H1 (cell line): ENCODE measurements at regions not wholly inside any gene's neighbourhood (a gene's known extent, or its start where the extent isn't known, plus 50 kb on each side); places are given as distances from the start of the nearest gene placed in this dataset.

Experiments used
- CTCF ChIA-PET: fragments of 300-600 bp; sonication (Branson Sonifier 250); formaldehyde crosslinking; loops from one replicate; lab custom pipeline; 2021; ENCODE audit not compliant: partially characterized antibody; lab: Charles Lee
- POLR2A ChIA-PET: fragments of 300-600 bp; sonication (Branson Sonifier 250); formaldehyde crosslinking; loops from one replicate; lab custom pipeline; 2021; ENCODE audit warnings: inconsistent platforms; ENCODE audit not compliant: partially characterized antibody; lab: Charles Lee
- DNase-seq, 2 experiments: peaks; one replicate each; pipeline versions ENCODE4 v3.0.0 to v3.0.0-alpha.2; 2010 to 2022; ENCODE audit warnings: low spot score in 2 of 2, low read depth in 1 of 2, mixed read lengths in 1 of 2
- FAIRE-seq: peaks from 2 replicates; lab custom pipeline; 2011; peaks lifted over from hg19 to GRCh38; lab: Jason Lieb, UNC
- H2AFZ ChIP-seq: 2 replicates; pipeline ENCODE4 v1.8.1; 2012; ENCODE audit warnings: low read length, inconsistent platforms
- H2AK5ac ChIP-seq: 2 replicates; pipeline ENCODE4 v1.6.1; 2013; ENCODE audit warnings: low read depth, low read length
- H2BK120ac ChIP-seq: replicated peaks from 2 replicates; pipeline ENCODE3; 2013; ENCODE audit warnings: low read depth, low read length, inconsistent platforms
- H2BK12ac ChIP-seq: 2 replicates; pipeline ENCODE4 v1.6.1; 2013; ENCODE audit warnings: low read depth, low read length
- H2BK15ac ChIP-seq: 2 replicates; pipeline ENCODE4 v1.6.1; 2013; ENCODE audit warnings: low read length
- H2BK20ac ChIP-seq: 2 replicates; pipeline ENCODE4 v1.6.1; 2013; ENCODE audit warnings: low read length
- H2BK5ac ChIP-seq: 2 replicates; pipeline ENCODE4 v1.6.1; 2013; ENCODE audit warnings: low read depth, low read length
- H3K14ac ChIP-seq: 2 replicates; pipeline ENCODE4 v1.6.1; 2013; ENCODE audit warnings: inconsistent platforms; ENCODE audit not compliant: insufficient read length
- H3K18ac ChIP-seq: 2 replicates; pipeline ENCODE4 v1.6.1; 2013; ENCODE audit warnings: low read length; ENCODE audit errors: extremely low read depth
- H3K23ac ChIP-seq: 2 replicates; pipeline ENCODE4 v1.6.1; 2013; ENCODE audit warnings: inconsistent platforms; ENCODE audit not compliant: insufficient read length
- H3K23me2 ChIP-seq: 2 replicates; pipeline ENCODE4 v1.6.1; 2013; ENCODE audit warnings: low read depth, low read length
- H3K27ac ChIP-seq: 2 replicates; pipeline ENCODE4 v1.6.1; 2011; ENCODE audit warnings: low read depth, low read length, inconsistent platforms
- H3K27me3 ChIP-seq, 4 experiments: replicated peaks in 1 of 4; 1 replicate in 1 of 4; 2 replicates in 3 of 4; pipeline versions ENCODE4 v1.6.1 to v1.8.1; 2011 to 2013; ENCODE audit warnings: low read length in 3 of 4, mild to moderate bottlenecking in 3 of 4, inconsistent platforms in 2 of 4, mixed read lengths in 2 of 4, moderate library complexity in 1 of 4; ENCODE audit not compliant: control insufficient read depth in 3 of 4, insufficient read depth in 3 of 4; ENCODE audit errors: extremely low read depth in 1 of 4
- H3K36me3 ChIP-seq, 4 experiments: 2 replicates each; pipeline versions ENCODE4 v1.6.1 to v1.8.1; 2011 to 2013; ENCODE audit warnings: mild to moderate bottlenecking in 4 of 4, low read length in 3 of 4, moderate library complexity in 2 of 4, control low read depth in 1 of 4, inconsistent platforms in 1 of 4; ENCODE audit not compliant: insufficient read depth in 4 of 4, control insufficient read depth in 2 of 4
- H3K4ac ChIP-seq: replicated peaks from 2 replicates; pipeline ENCODE3; 2013; ENCODE audit warnings: low read length, low read depth, mixed read lengths, inconsistent platforms; ENCODE audit not compliant: insufficient read length
- H3K4me1 ChIP-seq, 4 experiments: replicated peaks in 1 of 4; 1 replicate in 1 of 4; 2 replicates in 3 of 4; pipeline versions ENCODE4 v1.6.1 to v1.8.1; 2011 to 2013; ENCODE audit warnings: low read length in 3 of 4, inconsistent platforms in 2 of 4, mixed read lengths in 1 of 4; ENCODE audit not compliant: insufficient read depth in 4 of 4, control insufficient read depth in 3 of 4
- H3K4me2 ChIP-seq, 2 experiments: 2 replicates each; pipeline versions ENCODE4 v1.6.1 to v1.8.1; 2011 to 2013; ENCODE audit warnings: low read depth in 2 of 2, low read length in 2 of 2, control low read depth in 1 of 2, inconsistent platforms in 1 of 2, mild to moderate bottlenecking in 1 of 2; ENCODE audit not compliant: insufficient read depth in 1 of 2
- H3K4me3 ChIP-seq, 4 experiments: fragments of 200-600, 300-600 bp in 1 of 4; sonication (generic), shearing (Covaris generic), sonication (Bioruptor Twin) in 1 of 4; 2 replicates each; pipeline versions ENCODE4 v1.5.1 to v1.8.1; 2011 to 2016; ENCODE audit warnings: low read length in 4 of 4, low read depth in 3 of 4, control low read depth in 2 of 4, inconsistent platforms in 2 of 4, mild to moderate bottlenecking in 2 of 4, mixed read lengths in 1 of 4, moderate library complexity in 1 of 4; ENCODE audit not compliant: insufficient read depth in 2 of 4; ENCODE audit errors: extremely low read depth in 1 of 4
- H3K56ac ChIP-seq: replicated peaks from 2 replicates; pipeline ENCODE3; 2013; ENCODE audit warnings: low read depth, mild to moderate bottlenecking, mixed read lengths, low read length, inconsistent platforms; ENCODE audit not compliant: insufficient read length
- H3K79me1 ChIP-seq: 2 replicates; pipeline ENCODE4 v1.6.1; 2013; ENCODE audit warnings: low read depth, low read length, control low read depth
- H3K79me2 ChIP-seq, 2 experiments: 2 replicates each; pipeline versions ENCODE4 v1.6.1 to v1.8.1; 2012 to 2013; ENCODE audit warnings: low read length in 2 of 2, mild to moderate bottlenecking in 2 of 2, inconsistent platforms in 1 of 2; ENCODE audit not compliant: insufficient read depth in 2 of 2, control insufficient read depth in 1 of 2
- H3K9ac ChIP-seq, 4 experiments: replicated peaks in 1 of 4; 1 replicate in 1 of 4; 2 replicates in 3 of 4; pipeline versions ENCODE4 v1.6.1 to v1.8.1; 2011 to 2013; ENCODE audit warnings: low read depth in 3 of 4, low read length in 3 of 4, control low read depth in 2 of 4, mild to moderate bottlenecking in 2 of 4, moderate library complexity in 2 of 4, inconsistent platforms in 1 of 4; ENCODE audit errors: extremely low read depth in 1 of 4
- H3K9me3 ChIP-seq, 2 experiments: 2 replicates each; pipeline versions ENCODE4 v1.6.1 to v1.8.1; 2012 to 2013; ENCODE audit warnings: mild to moderate bottlenecking in 2 of 2, moderate library complexity in 2 of 2, control low read depth in 1 of 2, inconsistent platforms in 1 of 2, low read depth in 1 of 2, low read length in 1 of 2, mixed read lengths in 1 of 2; ENCODE audit not compliant: insufficient read depth in 2 of 2
- H4K20me1 ChIP-seq, 2 experiments: replicated peaks in 1 of 2; 2 replicates each; pipeline versions ENCODE3 to v1.8.1; 2011 to 2013; ENCODE audit warnings: inconsistent platforms in 2 of 2, low read length in 2 of 2, mild to moderate bottlenecking in 1 of 2; ENCODE audit not compliant: insufficient read depth in 2 of 2, control insufficient read depth in 1 of 2
- H4K5ac ChIP-seq: 2 replicates; pipeline ENCODE4 v1.6.1; 2013; ENCODE audit warnings: low read length, low read depth, mixed read lengths, inconsistent platforms; ENCODE audit not compliant: insufficient read length
- H4K8ac ChIP-seq: 2 replicates; pipeline ENCODE4 v1.8.0; 2013; ENCODE audit warnings: mild to moderate bottlenecking, moderate library complexity, low read length, inconsistent platforms; ENCODE audit not compliant: insufficient read depth; ENCODE audit errors: extremely low read depth
- H4K91ac ChIP-seq: replicated peaks from 2 replicates; pipeline ENCODE3; 2013; ENCODE audit warnings: low read length, mixed read lengths, inconsistent platforms; ENCODE audit not compliant: insufficient read length
- CEBPB ChIP-seq: IDR thresholded peaks from 2 replicates; pipeline ENCODE4 v1.6.1; 2012; ENCODE audit warnings: low read depth, low read length
- CHD2 ChIP-seq: IDR thresholded peaks from 2 replicates; pipeline ENCODE4 v1.6.1; 2012; ENCODE audit warnings: low read length, improper control_type of control experiment
- CTBP2 ChIP-seq: IDR thresholded peaks from 2 replicates; pipeline ENCODE4 v1.7.0; 2011; ENCODE audit warnings: borderline replicate concordance, mild to moderate bottlenecking, moderate library complexity, mixed read lengths, low read length; ENCODE audit not compliant: insufficient read depth, insufficient read length
- GABPA ChIP-seq: IDR thresholded peaks from 2 replicates; pipeline ENCODE4 v1.6.1; 2011; ENCODE audit warnings: mild to moderate bottlenecking, low read length, moderate library complexity, borderline replicate concordance; ENCODE audit not compliant: insufficient read depth
- GTF2F1 ChIP-seq: IDR thresholded peaks from 2 replicates; pipeline ENCODE4 v1.6.1; 2012; ENCODE audit warnings: low read depth, low read length, improper control_type of control experiment, borderline replicate concordance
- JUN ChIP-seq: IDR thresholded peaks from 2 replicates; pipeline ENCODE4 v1.6.1; 2011; ENCODE audit warnings: low read depth, mild to moderate bottlenecking, improper control_type of control experiment, low read length
- NRF1 ChIP-seq: IDR thresholded peaks from 2 replicates; pipeline ENCODE4 v1.6.1; 2011; ENCODE audit warnings: mild to moderate bottlenecking, low read depth, low read length, improper control_type of control experiment
- POU5F1 ChIP-seq: IDR thresholded peaks from 2 replicates; pipeline ENCODE4 v1.6.1; 2011; ENCODE audit warnings: low read depth, mild to moderate bottlenecking, low read length, moderate library complexity
- RBBP5 ChIP-seq: IDR thresholded peaks from 2 replicates; pipeline ENCODE4 v1.7.1; 2012; ENCODE audit warnings: low read depth, mild to moderate bottlenecking, inconsistent platforms, low read length, moderate library complexity, borderline replicate concordance
- RFX5 ChIP-seq: IDR thresholded peaks from 2 replicates; pipeline ENCODE4 v1.6.1; 2011; ENCODE audit warnings: low read depth, low read length, improper control_type of control experiment, borderline replicate concordance
- SAP30 ChIP-seq: fragments of 300-600 bp; sonication (generic); IDR thresholded peaks from 2 replicates; pipeline ENCODE4 v1.7.1; 2012; ENCODE audit warnings: low read length, moderate library complexity, mild to moderate bottlenecking, inconsistent platforms; ENCODE audit not compliant: insufficient read depth, insufficient replicate concordance
- SRF ChIP-seq: IDR thresholded peaks from 2 replicates; pipeline ENCODE4 v1.6.1; 2011; ENCODE audit warnings: mild to moderate bottlenecking, low read depth, low read length, moderate library complexity
- TBP ChIP-seq: IDR thresholded peaks from 2 replicates; pipeline ENCODE4 v1.6.1; 2011; ENCODE audit warnings: low read depth, low read length, improper control_type of control experiment
- USF2 ChIP-seq: IDR thresholded peaks from 2 replicates; pipeline ENCODE4 v1.6.1; 2011; ENCODE audit warnings: low read length, improper control_type of control experiment
- WGBS, 2 experiments: shearing (Covaris generic) in 1 of 2; methylation state at CpG; one replicate each; pipeline versions ENCODE4 v1.1.6 to v1.1.7; 2013 to 2015; ENCODE audit warnings: low lambda C conversion rate in 2 of 2, mixed read lengths in 2 of 2, inconsistent platforms in 1 of 2, low coverage in 1 of 2, missing lambda C conversion rate in 1 of 2; ENCODE audit not compliant: insufficient replicate concordance in 2 of 2, insufficient coverage in 1 of 2, insufficient read length in 1 of 2; ENCODE audit errors: extremely low coverage in 1 of 2, missing lambda C conversion rate in 1 of 2; 5-methylcytosine and 5-hydroxymethylcytosine counted together

GRCh38 chr2:62339413-62339812 lies 143.5 kb downstream of the B3GNT2 start:
- DNase-seq (no peak), FAIRE-seq (no peak)
- Histone ChIP-seq H3K9me3 (no peaks in the 10 kb centered on the region), H4K20me1 (no peaks in the 10 kb centered on the region), H3K23ac (no peak overlapping the region), H3K18ac (no peak overlapping the region), H3K23me2 (no peaks in the 10 kb centered on the region; the same call in 1 of the 2 replicates), H3K27me3 (no peaks in the 10 kb centered on the region), H4K8ac (no peak overlapping the region), H3K56ac (no peak overlapping the region), H3K79me1 (no peaks in the 10 kb centered on the region), H2BK15ac (no peak overlapping the region), H3K14ac (no peak overlapping the region), H2BK20ac (no peak overlapping the region), H3K9ac (no peak overlapping the region), H3K4me2 (no peak overlapping the region), H2AFZ (no peak overlapping the region), H2BK12ac (no peak overlapping the region), H3K27ac (no peak overlapping the region), H3K4me1 (peaks cover 0 to 11% (median 3%) of the 10 kb centered on the region in 4 experiments; a peak in 3 of 7 replicates), H2AK5ac (no peak overlapping the region), H3K4me3 (no peak overlapping the region), H3K36me3 (no peaks in the 10 kb centered on the region), H4K5ac (no peak overlapping the region), H2BK5ac (no peak overlapping the region), H4K91ac (no peak overlapping the region), H2BK120ac (no peak overlapping the region), H3K79me2 (no peaks in the 10 kb centered on the region), H3K4ac (no peak overlapping the region)
- CTCF ChIA-PET = interaction anchor here (0.6 to 1.8 kb wide), 6 partner anchors 19 to 368 kb away, joined by 3 to 6 read pairs (median 4); no protein-coding TSS in a partner anchor
- 91% methylated on average over 2 of the region's 2 CpGs; no CpG with 5 or more reads in 1 of the 2 experiments for WGBS, 2 experiments
- POLR2A ChIA-PET = no interaction called here
- TF ChIP-seq GTF2F1 (no peak), NRF1 (no peak), POU5F1 (no peak), JUN (no peak), TBP (no peak), CEBPB (no peak), SRF (no peak), RBBP5 (no peak), SAP30 (no peak), USF2 (no peak), RFX5 (no peak), GABPA (no peak), CTBP2 (no peak), CHD2 (no peak)
